Hematopoietic multipotent progenitor cell treated with erythropoietin and hydrocortisone succinate and interleukin-3 and kit ligand, for 4 days (in vitro differentiated cells): ENCODE measurements at regions not wholly inside any gene's neighbourhood (a gene's known extent, or its start where the extent isn't known, plus 50 kb on each side); places are given as distances from the start of the nearest gene placed in this dataset.
"Not testable (repeated sequence)": the region's sequence is repeated elsewhere in the genome, so short reads cannot be mapped to it uniquely, and the experiment has no call there.

Experiments used
- DNase-seq: peaks from one replicate; pipeline ENCODE4 v3.0.0-alpha.2; 2015

DNA sequence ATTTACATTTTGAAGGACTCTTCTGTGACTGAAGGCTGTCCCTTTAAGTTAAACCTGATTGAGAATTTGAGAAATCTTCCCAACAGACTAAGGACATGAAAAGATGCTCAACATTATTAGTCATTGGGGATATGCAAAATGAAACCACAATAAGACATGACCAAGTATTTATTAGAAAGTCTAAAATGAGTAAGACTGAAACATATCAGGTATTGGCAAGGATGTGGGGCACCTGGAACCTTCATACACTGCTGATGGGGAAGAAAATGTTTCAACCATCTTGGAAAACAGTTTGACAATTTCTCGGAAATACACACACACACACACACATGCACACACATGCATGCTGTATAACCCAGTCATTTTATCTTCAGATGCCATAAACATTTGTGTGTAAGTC lies 132.1 kb upstream of the CDK6 start:
- DNase-seq: no peak

GRCh38 chr7:92967238-92967637 lies 130.9 kb upstream of the CDK6 start:
- no peak for DNase-seq

DNA sequence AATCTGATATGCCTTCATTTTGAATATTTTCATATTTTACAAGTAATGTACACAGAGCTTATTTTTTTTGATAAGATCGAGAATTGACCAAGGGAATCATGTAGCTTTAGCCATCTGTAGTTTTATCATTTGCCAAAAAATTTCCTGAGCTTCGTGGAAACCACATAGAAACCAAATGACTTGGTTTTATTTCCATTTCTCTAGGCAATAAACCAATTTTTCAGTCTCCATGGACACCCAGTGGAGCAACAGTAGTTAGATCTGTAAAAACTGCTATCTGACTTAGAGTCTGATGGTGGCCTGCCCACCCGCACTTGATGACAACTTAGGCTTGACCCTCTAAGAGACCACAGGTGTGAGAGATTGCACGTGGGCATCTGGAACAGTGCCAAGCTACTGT lies 127.8 kb upstream of the CDK6 start:
- no peak for DNase-seq

DNA sequence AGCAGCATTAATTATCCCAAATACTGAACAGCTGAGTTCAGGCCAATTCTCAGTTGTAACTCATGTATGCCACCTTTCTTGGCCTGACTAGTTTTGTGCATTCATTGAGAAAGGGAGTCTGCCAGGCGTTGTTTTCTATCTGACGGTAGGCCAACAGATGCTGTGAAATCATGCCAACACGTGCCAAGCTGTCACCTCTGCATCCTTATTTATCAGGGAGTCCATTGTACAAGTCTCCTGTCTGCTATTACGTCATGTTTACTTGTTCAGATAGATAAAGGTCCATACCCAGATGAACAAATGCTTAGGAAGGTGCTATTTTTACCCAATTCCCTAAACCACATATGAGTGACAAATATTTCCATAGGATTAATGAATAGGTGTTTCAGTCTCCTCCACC lies 127.2 kb upstream of the CDK6 start:
- no peak for DNase-seq

DNA sequence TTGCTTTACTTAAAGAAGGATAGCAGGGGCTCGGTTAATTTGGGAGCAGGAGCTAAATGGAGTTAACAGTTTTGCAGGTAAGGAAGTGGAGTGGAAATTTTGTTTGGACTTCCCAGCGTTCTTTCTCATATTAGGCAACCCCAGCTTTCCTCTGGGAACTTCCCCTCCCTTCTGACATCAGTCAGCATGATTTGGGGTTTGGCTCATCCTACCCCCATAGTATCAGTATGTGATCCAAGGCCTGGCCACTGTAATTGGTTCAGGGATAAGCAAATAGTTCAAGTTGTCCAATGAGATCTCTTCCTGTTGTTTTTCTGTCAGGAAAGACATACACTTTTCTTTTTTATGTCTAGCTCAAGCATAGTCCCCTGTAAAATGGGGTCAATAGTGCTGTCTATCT lies 125.6 kb upstream of the CDK6 start:
- no peak for DNase-seq

GRCh38 chr7:92956575-92956974 lies 120.2 kb upstream of the CDK6 start:
- DNase-seq: no peak

DNA sequence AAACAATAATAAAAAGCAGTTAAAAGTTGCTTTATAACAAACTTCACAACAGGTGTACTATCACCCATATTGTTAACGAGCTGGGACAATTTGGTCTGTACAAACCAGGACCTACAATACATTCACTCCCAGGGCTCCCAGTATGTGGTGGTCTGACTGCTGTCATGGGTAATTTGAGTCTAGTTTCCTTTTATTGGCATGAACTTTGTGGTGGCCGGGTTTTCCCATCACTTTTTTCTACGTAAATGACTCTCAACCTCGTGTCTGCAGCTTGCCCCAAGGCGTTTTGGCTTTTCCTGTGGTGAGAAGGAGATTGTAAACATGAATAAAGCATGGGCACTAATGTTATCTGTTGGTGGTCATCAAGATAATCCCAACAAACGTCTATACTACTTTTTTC lies 118.7 kb upstream of the CDK6 start:
- DNase-seq: no peak

DNA sequence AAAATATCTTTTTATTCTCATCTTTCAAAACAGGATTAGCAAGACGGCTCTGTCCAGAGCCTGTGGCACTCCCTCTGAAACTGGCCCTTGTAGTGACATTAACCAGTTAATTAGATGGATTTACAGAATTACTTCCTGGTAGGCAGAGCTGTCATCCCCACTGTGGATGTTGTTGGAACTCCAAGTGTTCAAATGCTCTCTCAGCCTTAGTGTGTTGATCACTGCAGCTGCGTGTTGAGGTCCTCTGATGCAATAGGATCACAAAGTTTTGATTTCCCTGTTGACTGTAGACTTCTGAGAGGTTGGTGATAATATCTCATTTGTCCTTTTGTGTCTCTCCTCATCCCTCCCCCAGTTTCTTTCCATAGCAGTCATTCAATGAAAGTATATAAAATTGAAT lies 117.3 kb upstream of the CDK6 start:
- DNase-seq: no peak

DNA sequence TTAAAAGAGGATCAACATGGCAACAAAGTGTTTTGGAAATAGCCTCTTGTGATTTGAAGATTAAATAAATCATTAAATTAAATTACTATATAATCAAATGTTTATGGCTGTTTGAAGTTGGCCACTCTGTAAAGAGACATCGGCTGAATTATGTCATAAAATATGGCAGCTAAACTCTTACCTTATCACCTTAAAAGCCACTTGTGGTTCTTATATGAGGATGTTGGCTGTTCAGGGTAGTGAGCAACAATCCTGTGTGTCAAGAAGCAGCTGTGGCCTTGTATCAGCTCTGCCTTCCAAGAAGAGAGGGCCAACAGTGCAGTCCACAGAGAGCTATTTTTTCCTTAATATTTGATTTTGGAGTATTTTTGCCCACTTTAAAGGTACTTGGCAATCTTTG lies 113.4 kb upstream of the CDK6 start:
- DNase-seq: no peak

DNA sequence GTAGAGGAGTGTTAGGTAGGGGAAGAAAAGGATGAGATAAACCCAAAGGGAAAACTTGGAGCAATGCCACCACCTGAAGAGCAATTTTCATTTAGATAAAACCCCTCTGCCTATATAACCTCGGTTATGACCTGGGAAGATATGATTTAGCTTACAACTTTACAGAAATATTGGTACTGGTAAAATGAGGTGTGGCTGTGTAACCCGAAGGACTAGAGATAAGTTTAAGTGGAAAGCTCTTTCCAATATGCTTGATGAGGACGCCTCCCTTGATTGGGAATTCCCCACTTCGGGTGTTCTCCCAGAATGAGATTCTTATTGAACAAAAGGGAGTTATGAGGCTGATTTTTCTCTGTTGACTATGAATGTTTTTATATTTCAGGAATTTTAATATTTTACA lies 109.5 kb upstream of the CDK6 start:
- DNase-seq: no peak

DNA sequence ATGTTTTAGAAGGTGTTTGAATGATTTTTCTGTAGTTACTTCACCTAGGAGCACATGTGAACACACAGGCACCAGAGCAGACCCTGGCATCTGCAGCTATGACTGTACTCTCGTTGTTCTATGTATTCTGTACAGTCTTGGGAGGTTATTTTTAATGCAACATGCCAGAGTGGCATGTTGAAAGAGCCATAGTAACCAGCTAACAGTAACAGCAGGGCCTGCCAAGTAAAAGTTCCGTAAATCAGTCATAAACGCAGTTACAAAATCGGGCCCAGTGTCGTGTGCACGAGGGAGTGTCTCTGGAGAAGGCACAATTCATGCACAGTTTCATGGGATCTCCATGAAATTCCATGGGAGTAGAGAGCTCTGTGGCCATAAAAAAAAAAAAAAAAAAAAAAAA lies 108.3 kb upstream of the CDK6 start:
- DNase-seq: no peak

DNA sequence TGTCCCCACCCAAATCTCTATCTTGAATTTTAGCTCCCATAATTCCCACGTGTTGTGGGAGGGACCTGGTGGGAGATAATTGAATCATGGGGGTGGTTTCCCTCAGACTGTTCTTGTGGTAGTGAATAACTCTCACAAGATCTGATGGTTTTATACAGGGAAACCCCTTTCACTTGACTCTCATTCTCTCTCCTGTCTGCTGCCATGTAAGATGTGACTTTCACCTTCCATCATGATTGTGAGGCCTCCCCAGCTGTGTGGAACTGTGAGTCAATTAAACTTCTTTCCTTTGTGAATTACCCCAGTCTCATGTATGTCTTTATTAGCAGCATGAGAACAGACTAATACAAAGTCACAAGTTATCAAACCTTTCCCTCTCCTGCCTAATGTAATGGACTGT lies 106.3 kb upstream of the CDK6 start:
- DNase-seq: not testable (repeated sequence)

DNA sequence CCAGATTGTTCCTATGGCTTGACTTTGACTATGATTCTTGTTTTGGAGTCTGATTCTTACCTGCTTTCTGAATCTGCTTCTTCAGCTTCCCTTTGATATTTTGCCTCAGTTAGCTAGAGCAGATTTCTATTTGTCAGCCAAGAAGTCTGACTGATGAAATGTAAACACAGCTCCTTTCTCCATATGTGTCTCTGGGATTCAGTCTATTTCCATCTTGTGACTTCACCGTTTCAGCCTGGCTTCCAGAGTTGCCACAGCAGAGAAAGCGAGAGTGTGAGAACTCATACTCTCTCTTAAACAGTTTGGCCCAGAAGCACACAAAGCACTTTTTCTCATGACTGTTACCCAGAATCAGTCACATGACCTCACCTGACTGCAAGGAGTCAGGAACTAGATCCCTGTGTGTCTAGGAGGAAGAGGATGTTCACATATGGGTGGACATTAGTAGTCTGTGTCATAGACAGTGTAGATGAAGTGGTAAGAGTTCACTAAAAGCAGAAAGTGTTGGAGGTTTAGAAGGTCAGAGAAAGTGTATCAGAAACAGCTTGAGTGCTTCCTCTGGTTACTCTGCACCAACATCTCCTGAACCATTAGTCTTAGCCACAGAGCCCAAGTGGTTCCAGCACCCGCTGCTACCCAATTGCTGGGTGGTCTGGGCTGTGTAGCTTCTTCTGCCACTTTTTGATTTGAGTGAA lies 103.4 kb upstream of the CDK6 start:
- DNase-seq: no peak

- DNase-seq: no peak
These were observed 97.7 kb upstream of the CDK6 start for GRCh38 chr7:92934096-92934495.

GRCh38 chr7:92932450-92932849 lies 96.1 kb upstream of the CDK6 start:
- no peak for DNase-seq

DNA sequence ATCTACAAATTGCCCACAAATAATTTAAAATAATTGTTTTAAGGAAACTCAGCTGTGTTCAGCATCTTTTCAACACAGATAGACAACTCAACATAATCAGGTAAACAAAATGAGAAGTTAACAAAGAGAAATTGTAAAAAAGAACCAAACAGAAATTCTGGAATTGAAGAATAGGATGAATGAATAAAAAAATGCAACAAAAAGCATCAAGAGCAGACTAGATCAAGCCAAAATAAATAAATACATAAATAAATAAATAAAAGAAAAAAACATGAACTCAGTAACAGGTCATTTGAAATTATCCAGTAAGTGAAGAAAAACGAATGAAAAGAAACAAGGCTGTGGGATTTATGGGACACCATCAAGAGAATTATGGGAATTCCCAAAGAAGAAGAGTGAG lies 94.0 kb upstream of the CDK6 start:
- no peak for DNase-seq

GRCh38 chr7:92926697-92927044 lies 90.3 kb upstream of the CDK6 start:
- DNase-seq: no peak

GRCh38 chr7:92925876-92926696 lies 89.7 kb upstream of the CDK6 start:
- no peak for DNase-seq

GRCh38 chr7:92924800-92925199 lies 88.4 kb upstream of the CDK6 start:
- DNase-seq: no peak

DNA sequence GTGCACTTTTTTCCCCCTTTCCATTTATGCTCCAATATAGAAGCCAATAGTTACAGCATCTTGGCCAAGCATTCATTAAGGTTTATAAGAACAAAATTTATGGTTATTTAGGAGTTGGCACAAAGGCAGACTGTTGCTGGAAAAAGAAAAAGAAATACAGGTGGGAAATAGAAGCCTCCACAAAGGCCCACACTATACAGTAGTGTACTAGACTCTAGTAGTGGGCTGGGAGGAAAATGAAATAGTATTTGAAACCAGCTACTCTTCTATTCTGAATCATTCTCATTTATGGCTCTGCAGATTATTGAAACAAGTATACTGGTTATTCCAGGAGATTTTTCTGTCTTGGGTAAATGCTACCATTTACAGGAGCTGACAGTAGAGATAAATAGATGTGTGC lies 80.9 kb upstream of the CDK6 start:
- no peak for DNase-seq

- no peak for DNase-seq
These were observed 80.4 kb upstream of the CDK6 start for GRCh38 chr7:92916770-92917224.

- DNase-seq: no peak
These were observed 79.0 kb upstream of the CDK6 start for GRCh38 chr7:92915348-92915747.

DNA sequence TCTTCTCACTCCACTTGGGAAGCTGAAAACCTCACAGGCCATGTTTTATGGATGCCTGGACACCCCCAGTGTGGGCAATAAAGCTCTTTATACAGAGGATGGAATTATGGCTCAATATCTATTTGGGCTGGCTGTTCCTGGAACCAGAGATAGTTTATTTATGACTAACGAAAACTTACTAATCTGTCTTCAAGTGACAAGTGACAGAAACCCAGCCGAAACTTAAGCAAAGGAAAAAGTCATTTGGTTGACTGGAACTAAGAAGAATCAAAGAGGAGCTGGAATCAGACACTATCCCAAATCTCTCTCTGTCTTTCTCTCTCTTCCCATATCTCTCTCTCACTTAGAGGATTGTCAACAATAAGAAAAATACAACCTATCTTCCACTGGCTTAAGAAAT lies 78.3 kb upstream of the CDK6 start:
- no peak for DNase-seq

DNA sequence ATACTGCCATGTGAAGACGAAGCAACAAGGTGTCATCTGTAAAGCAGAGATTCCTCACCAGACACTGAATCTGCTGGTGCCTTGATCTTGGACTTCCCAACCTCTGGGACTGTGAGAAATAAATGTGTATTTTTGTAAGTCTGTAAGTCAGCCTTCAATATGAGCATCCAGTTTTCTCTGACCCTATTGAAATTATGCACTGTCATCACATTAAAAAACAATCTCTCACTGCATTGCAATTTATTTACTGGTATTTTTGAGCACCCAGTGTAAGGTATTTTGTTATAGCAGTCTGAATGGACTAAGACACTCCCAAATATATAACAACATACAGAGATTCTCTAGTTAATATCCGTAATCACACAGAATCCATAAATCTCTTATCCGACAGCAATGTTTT lies 77.5 kb upstream of the CDK6 start:
- DNase-seq: no peak

GRCh38 chr7:92910976-92911375 lies 74.6 kb upstream of the CDK6 start:
- DNase-seq: no peak
